Loucy (cell line): ENCODE measurements at regions not wholly inside any gene's neighbourhood (a gene's known extent, or its start where the extent isn't known, plus 50 kb on each side); places are given as distances from the start of the nearest gene placed in this dataset.

Experiments used
- H2AFZ ChIP-seq: fragments of 200-600 bp; sonication (generic); 2 replicates; pipeline ENCODE4 v1.6.0; 2016; ENCODE audit warnings: antibody characterized with exemption, mild to moderate bottlenecking, low read length, moderate library complexity
- H3F3A ChIP-seq: fragments of 200-600 bp; 2 replicates; pipeline ENCODE4 v1.6.0; 2016; ENCODE audit warnings: antibody characterized with exemption, low read depth, mild to moderate bottlenecking
- H3K27me3 ChIP-seq: fragments of 200-600 bp; sonication (generic); 2 replicates; pipeline ENCODE4 v1.6.1; 2014; ENCODE audit warnings: low read length, mild to moderate bottlenecking; ENCODE audit not compliant: insufficient read depth, poor library complexity, severe bottlenecking
- H3K36me3 ChIP-seq: fragments of 200-600 bp; sonication (generic); 2 replicates; pipeline ENCODE4 v1.6.1; 2016; ENCODE audit warnings: low read length; ENCODE audit not compliant: insufficient read depth
- H3K4me1 ChIP-seq: fragments of 200-600 bp; sonication (generic); 2 replicates; pipeline ENCODE4 v1.5.1; 2014; ENCODE audit warnings: low read length, mild to moderate bottlenecking; ENCODE audit not compliant: insufficient read depth, poor library complexity, severe bottlenecking
- H3K4me2 ChIP-seq: fragments of 200-600 bp; sonication (generic); 2 replicates; pipeline ENCODE4 v1.6.0; 2014; ENCODE audit warnings: antibody characterized with exemption, low read length, low read depth, mild to moderate bottlenecking; ENCODE audit not compliant: poor library complexity, severe bottlenecking
- H3K4me3 ChIP-seq: fragments of 200-600 bp; sonication (generic); 2 replicates; pipeline ENCODE4 v1.5.1; 2014; ENCODE audit warnings: low read length, mild to moderate bottlenecking, mixed read lengths; ENCODE audit not compliant: poor library complexity, severe bottlenecking
- H3K79me2 ChIP-seq: fragments of 200-600 bp; sonication (generic); 2 replicates; pipeline ENCODE4 v1.6.1; 2014; ENCODE audit warnings: low read length; ENCODE audit not compliant: insufficient read depth
- H3K9ac ChIP-seq: fragments of 200-600 bp; sonication (generic); 2 replicates; pipeline ENCODE4 v1.6.0; 2014; ENCODE audit warnings: mild to moderate bottlenecking, low read depth, low read length, moderate library complexity; ENCODE audit not compliant: poor library complexity, severe bottlenecking
- H3K9me2 ChIP-seq: fragments of 200-600 bp; sonication (generic); replicated peaks from 2 replicates; pipeline ENCODE4 v1.6.1; 2016; ENCODE audit warnings: low read depth, low read length, mixed read lengths
- H3K9me3 ChIP-seq: fragments of 200-600 bp; sonication (generic); 2 replicates; pipeline ENCODE4 v1.6.1; 2014; ENCODE audit warnings: mild to moderate bottlenecking, antibody characterized with exemption, low read length, low read depth; ENCODE audit not compliant: insufficient read depth
- H4K20me1 ChIP-seq: fragments of 200-600 bp; sonication (generic); 2 replicates; pipeline ENCODE4 v1.6.0; 2014; ENCODE audit warnings: antibody characterized with exemption, low read length, mild to moderate bottlenecking; ENCODE audit not compliant: insufficient read depth, poor library complexity, severe bottlenecking
- CTCF ChIP-seq: fragments of 200-600 bp; sonication (generic); conservative IDR thresholded peaks from 2 replicates; pipeline ENCODE4 v1.5.1; 2014; ENCODE audit warnings: mild to moderate bottlenecking, antibody characterized with exemption, low read length
- EZH2phosphoT487 ChIP-seq: fragments of 200-600 bp; IDR thresholded peaks from 2 replicates; pipeline ENCODE4 v1.6.1; 2018; ENCODE audit warnings: antibody characterized with exemption, mild to moderate bottlenecking, moderate library complexity, borderline replicate concordance

- H3F3A ChIP-seq: no peaks in the 10 kb centered on the region
- no peak overlapping the region for H3K9ac ChIP-seq
- TF ChIP-seq EZH2phosphoT487: no peak
- no peak for TF ChIP-seq CTCF
These were observed 245.3 kb downstream of the HACE1 start for GRCh38 chr6:104614394-104614793.

GRCh38 chr6:104613416-104614001 lies 246.2 kb downstream of the HACE1 start:
- Histone ChIP-seq H3K4me2 (no peak overlapping the region), H3K4me1 (no peaks in the 10 kb centered on the region), H3K27me3 (no peaks in the 10 kb centered on the region), H3K79me2 (no peaks in the 10 kb centered on the region), H3F3A (no peaks in the 10 kb centered on the region), H3K9ac (no peak overlapping the region), H3K4me3 (no peak overlapping the region), H3K9me2 (no peaks in the 10 kb centered on the region), H3K36me3 (no peaks in the 10 kb centered on the region), H4K20me1 (no peaks in the 10 kb centered on the region), H2AFZ (no peak overlapping the region), H3K9me3 (no peaks in the 10 kb centered on the region)
- TF ChIP-seq CTCF (no peak), EZH2phosphoT487 (no peak)

More at GRCh38 chr6:104614394-104614793, 245.3 kb downstream of the HACE1 start:
- H3K27me3 ChIP-seq: no peaks in the 10 kb centered on the region
- H3K79me2 ChIP-seq: no peaks in the 10 kb centered on the region
- no peaks in the 10 kb centered on the region for H4K20me1 ChIP-seq
- H3K4me2 ChIP-seq: no peak overlapping the region
- no peaks in the 10 kb centered on the region for H3K9me3 ChIP-seq
- H3K4me3 ChIP-seq: no peak overlapping the region
- H2AFZ ChIP-seq: no peak overlapping the region
- no peaks in the 10 kb centered on the region for H3K9me2 ChIP-seq
- H3K36me3 ChIP-seq: no peaks in the 10 kb centered on the region
- H3K4me1 ChIP-seq: no peaks in the 10 kb centered on the region

GRCh38 chr6:104612541-104612940 lies 247.2 kb downstream of the HACE1 start:
- H3F3A ChIP-seq: no peaks in the 10 kb centered on the region
- H4K20me1 ChIP-seq: no peaks in the 10 kb centered on the region
- H3K9ac ChIP-seq: no peak overlapping the region
- H3K4me1 ChIP-seq: no peaks in the 10 kb centered on the region
- no peak overlapping the region for H2AFZ ChIP-seq
- no peak overlapping the region for H3K4me2 ChIP-seq
- no peaks in the 10 kb centered on the region for H3K79me2 ChIP-seq
- TF ChIP-seq EZH2phosphoT487 (no peak), CTCF (no peak)
- no peaks in the 10 kb centered on the region for H3K27me3 ChIP-seq
- no peaks in the 10 kb centered on the region for H3K36me3 ChIP-seq
- no peaks in the 10 kb centered on the region for H3K9me3 ChIP-seq
- no peaks in the 10 kb centered on the region for H3K9me2 ChIP-seq
- H3K4me3 ChIP-seq: no peak overlapping the region
